CD4-positive, alpha-beta T cell (primary cell): ENCODE measurements at regions not wholly inside any gene's neighbourhood (a gene's known extent, or its start where the extent isn't known, plus 50 kb on each side); places are given as distances from the start of the nearest gene placed in this dataset.

Experiments
- ATAC-seq: fragments of 200-7000 bp; cut with Tn5 transposase; one replicate; pipeline ENCODE4 v1.10.0; 2022; ENCODE audit warnings: mild to moderate bottlenecking; ENCODE audit not compliant: poor library complexity
- CTCF ChIA-PET: fragments of 350-600 bp; sonication (Branson Sonifier 250); formaldehyde crosslinking; loops from one replicate; lab custom pipeline; 2021; ENCODE audit warnings: antibody characterized with exemption, inconsistent platforms; lab: Charles Lee
- POLR2A ChIA-PET: fragments of 350-600 bp; sonication (Branson Sonifier 250); formaldehyde crosslinking; loops from one replicate; lab custom pipeline; 2021; ENCODE audit warnings: antibody characterized with exemption, inconsistent platforms; lab: Charles Lee
- DNase-seq, 14 experiments: peaks; one replicate each; pipeline ENCODE4 v3.0.0-alpha.2; 2013 to 2020; ENCODE audit warnings: mixed read lengths in 2 of 14
- H3K27ac ChIP-seq, 2 donors: one replicate each; pipeline versions ENCODE4 v1.5.1 to v1.7.0; 2013; ENCODE audit warnings: low read length in 2 of 2, low read depth in 1 of 2, mild to moderate bottlenecking in 1 of 2
- H3K27me3 ChIP-seq, 2 experiments: 1 replicate in 1 of 2; 2 replicates in 1 of 2; pipeline versions ENCODE4 v1.6.1 to v1.7.0; 2013; ENCODE audit warnings: low read length in 2 of 2, control low read depth in 1 of 2, mild to moderate bottlenecking in 1 of 2, moderate library complexity in 1 of 2; ENCODE audit not compliant: insufficient read depth in 2 of 2, control insufficient read depth in 1 of 2
- H3K36me3 ChIP-seq: one replicate; pipeline ENCODE4 v1.6.1; 2013; ENCODE audit warnings: low read length, control low read depth; ENCODE audit not compliant: insufficient read depth
- H3K4me1 ChIP-seq: one replicate; pipeline ENCODE4 v1.6.1; 2013; ENCODE audit warnings: low read length, control low read depth; ENCODE audit not compliant: insufficient read depth
- H3K4me3 ChIP-seq: one replicate; pipeline ENCODE4 v1.5.1; 2013; ENCODE audit warnings: mild to moderate bottlenecking, low read length, moderate library complexity
- H3K9me3 ChIP-seq, 2 experiments: 1 replicate in 1 of 2; 2 replicates in 1 of 2; pipeline versions ENCODE4 v1.6.1 to v1.7.0; 2013; ENCODE audit warnings: low read length in 2 of 2, mild to moderate bottlenecking in 2 of 2, control low read depth in 1 of 2, moderate library complexity in 1 of 2; ENCODE audit not compliant: control insufficient read depth in 1 of 2, insufficient read depth in 1 of 2
- H3K27ac Mint-ChIP-seq: one replicate; pipeline ENCODE4 v1.8.0; 2020; ENCODE audit warnings: mixed read lengths
- H3K27me3 Mint-ChIP-seq: one replicate; pipeline ENCODE4 v1.8.0; 2021; ENCODE audit warnings: mixed read lengths
- H3K36me3 Mint-ChIP-seq: one replicate; pipeline ENCODE4 v1.8.0; 2021; ENCODE audit warnings: low read depth, mixed read lengths
- H3K4me1 Mint-ChIP-seq: one replicate; pipeline ENCODE4 v1.8.0; 2021; ENCODE audit warnings: low read depth, mixed read lengths
- H3K4me3 Mint-ChIP-seq: one replicate; pipeline ENCODE4 v1.8.0; 2020; ENCODE audit warnings: mild to moderate bottlenecking, mixed read lengths
- H3K9me3 Mint-ChIP-seq: one replicate; pipeline ENCODE4 v1.8.0; 2020; ENCODE audit warnings: mixed read lengths
- intact Hi-C, 2 experiments: fragments of 100-400 bp; cut with DNase I in 1 of 2; cut with micrococcal nuclease in 1 of 2; formaldehyde crosslinking; loops; one replicate each; pipeline versions ENCODE4 v1.15.1 to v1.9.0; 2023 to 2025; cut with DNase I, micrococcal nuclease
- TF ChIP-seq, protein P1 (sequence below): fragments of 200-600 bp; IDR thresholded peaks from one replicate; pipeline ENCODE4 v1.8.0; 2022; ENCODE audit warnings: antibody characterized with exemption, mild to moderate bottlenecking

DNA sequence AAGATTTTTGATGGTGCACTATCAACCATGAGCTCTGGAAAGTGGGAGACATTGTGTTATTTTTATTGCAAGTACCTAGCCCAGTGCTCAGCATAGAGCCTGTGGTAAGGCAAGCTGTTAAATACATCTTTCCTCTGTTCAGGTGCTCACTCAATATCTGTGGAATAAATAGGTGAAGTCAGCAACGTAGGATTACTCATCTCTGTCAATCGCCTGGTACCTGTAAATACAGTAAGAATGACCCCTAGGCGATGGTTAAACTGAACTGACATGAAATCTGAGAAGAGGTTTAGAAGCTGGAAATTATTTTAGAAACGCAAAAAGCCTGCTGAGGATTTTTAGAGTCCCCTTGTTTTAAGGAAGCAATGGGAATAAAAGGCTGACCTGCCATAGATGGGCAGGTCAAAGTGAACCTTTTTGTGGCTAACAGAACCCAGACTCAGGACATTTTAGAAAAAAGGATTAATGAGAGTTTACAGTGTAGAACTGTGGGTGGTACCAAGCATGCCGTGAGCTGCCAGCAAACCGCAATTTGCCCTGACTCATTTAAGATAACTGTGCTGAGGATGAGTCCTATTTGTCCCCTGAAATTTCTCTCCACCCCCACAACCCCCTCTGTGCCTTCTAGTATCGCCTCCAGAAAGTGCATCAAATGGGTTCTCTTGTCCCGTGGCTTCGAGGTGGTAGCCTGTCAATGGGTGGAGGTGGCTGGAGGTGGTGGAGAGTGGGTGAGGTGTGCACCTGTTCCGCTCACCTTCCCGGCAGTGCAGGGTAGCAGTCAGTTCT is 375.1 kb downstream of the MED10 start:
- Mint-ChIP-seq H3K4me1 (no peaks in the 10 kb centered on the region), H3K36me3 (no peaks in the 10 kb centered on the region), H3K4me3 (no peak overlapping the region), H3K27ac (no peak overlapping the region), H3K9me3 (peaks cover 6% of the 10 kb centered on the region), H3K27me3 (peaks cover 16% of the 10 kb centered on the region)
- H3K4me1 ChIP-seq: no peaks in the 10 kb centered on the region
- H3K9me3 ChIP-seq: peaks cover 0 to 11% of the 10 kb centered on the region in 2 experiments
- no peak overlapping the region for H3K27ac ChIP-seq
- ChIA-PET POLR2A (no interaction called here), CTCF (no interaction called here)
- H3K36me3 ChIP-seq: no peaks in the 10 kb centered on the region
- intact Hi-C loops: no loop called here
- ATAC-seq: no peak
- H3K4me3 ChIP-seq: no peak overlapping the region
- TF ChIP-seq, protein P1, sequence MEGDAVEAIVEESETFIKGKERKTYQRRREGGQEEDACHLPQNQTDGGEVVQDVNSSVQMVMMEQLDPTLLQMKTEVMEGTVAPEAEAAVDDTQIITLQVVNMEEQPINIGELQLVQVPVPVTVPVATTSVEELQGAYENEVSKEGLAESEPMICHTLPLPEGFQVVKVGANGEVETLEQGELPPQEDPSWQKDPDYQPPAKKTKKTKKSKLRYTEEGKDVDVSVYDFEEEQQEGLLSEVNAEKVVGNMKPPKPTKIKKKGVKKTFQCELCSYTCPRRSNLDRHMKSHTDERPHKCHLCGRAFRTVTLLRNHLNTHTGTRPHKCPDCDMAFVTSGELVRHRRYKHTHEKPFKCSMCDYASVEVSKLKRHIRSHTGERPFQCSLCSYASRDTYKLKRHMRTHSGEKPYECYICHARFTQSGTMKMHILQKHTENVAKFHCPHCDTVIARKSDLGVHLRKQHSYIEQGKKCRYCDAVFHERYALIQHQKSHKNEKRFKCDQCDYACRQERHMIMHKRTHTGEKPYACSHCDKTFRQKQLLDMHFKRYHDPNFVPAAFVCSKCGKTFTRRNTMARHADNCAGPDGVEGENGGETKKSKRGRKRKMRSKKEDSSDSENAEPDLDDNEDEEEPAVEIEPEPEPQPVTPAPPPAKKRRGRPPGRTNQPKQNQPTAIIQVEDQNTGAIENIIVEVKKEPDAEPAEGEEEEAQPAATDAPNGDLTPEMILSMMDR: no peak
- no peaks in the 10 kb centered on the region for H3K27me3 ChIP-seq
- DNase-seq: no peak

DNA sequence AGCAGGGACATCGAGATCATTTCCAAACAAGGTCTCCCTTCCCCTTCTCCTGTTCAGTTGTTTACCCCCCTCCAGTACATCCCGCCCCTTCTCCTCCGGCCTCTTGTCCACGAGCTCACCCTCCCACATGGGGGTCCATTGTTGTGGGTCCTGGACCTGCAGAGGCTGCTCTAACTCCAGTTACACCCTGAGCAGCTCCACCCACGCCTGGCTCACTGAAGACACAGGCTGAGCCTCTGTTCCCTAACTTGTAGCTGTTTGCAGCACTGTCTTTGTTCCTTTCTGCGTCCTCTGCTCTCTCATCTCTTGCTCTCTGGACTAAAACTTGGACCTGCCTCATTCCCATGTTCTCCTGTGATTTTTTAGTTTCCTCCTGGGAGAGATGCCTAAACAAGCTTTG is 377.5 kb downstream of the MED10 start:
- no peak overlapping the region for H3K27ac ChIP-seq
- Mint-ChIP-seq H3K9me3 (peaks cover 12% of the 10 kb centered on the region), H3K27ac (no peak overlapping the region), H3K36me3 (no peaks in the 10 kb centered on the region), H3K27me3 (peaks cover 16% of the 10 kb centered on the region), H3K4me3 (no peak overlapping the region), H3K4me1 (no peaks in the 10 kb centered on the region)
- intact Hi-C loops: no loop called here
- CTCF ChIA-PET: no interaction called here
- no peak for ATAC-seq
- no peak overlapping the region for H3K4me3 ChIP-seq
- H3K36me3 ChIP-seq: no peaks in the 10 kb centered on the region
- POLR2A ChIA-PET: no interaction called here
- H3K27me3 ChIP-seq: no peaks in the 10 kb centered on the region
- H3K9me3 ChIP-seq: peaks cover 7 to 21% of the 10 kb centered on the region in 2 experiments
- no peak for DNase-seq
- TF ChIP-seq, protein P1: no peak
- no peaks in the 10 kb centered on the region for H3K4me1 ChIP-seq

DNA sequence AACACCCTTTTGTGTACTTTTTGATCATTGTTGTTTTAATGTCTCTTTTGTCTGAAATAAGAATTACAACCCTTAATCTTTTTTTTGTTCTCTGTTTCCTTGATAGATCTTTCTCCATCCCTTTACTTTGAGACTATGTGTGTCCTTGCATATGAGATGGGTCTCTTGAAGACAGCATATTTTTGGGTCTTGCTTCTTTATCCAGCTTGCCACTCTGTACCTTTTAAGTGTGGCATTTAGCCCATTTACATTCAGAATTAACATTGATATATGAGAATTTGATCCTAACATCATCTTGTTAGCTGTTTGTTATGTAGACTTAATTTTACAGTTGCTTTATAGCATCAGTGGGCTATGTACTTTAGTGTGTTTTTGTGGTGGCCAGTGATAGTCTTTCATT is 382.5 kb downstream of the MED10 start:
- Mint-ChIP-seq H3K27ac (no peak overlapping the region), H3K27me3 (no peaks in the 10 kb centered on the region), H3K4me1 (no peaks in the 10 kb centered on the region), H3K9me3 (peaks cover 26% of the 10 kb centered on the region), H3K4me3 (no peak overlapping the region), H3K36me3 (no peaks in the 10 kb centered on the region)
- TF ChIP-seq, protein P1: no peak
- H3K27me3 ChIP-seq: no peaks in the 10 kb centered on the region
- DNase-seq (no peak), ATAC-seq (no peak)
- no peaks in the 10 kb centered on the region for H3K36me3 ChIP-seq
- intact Hi-C loops: no loop called here
- no peak overlapping the region for H3K4me3 ChIP-seq
- no peak overlapping the region for H3K27ac ChIP-seq
- H3K4me1 ChIP-seq: no peaks in the 10 kb centered on the region
- POLR2A ChIA-PET: no interaction called here
- CTCF ChIA-PET: no interaction called here
- H3K9me3 ChIP-seq: peaks cover 9 to 16% of the 10 kb centered on the region in 2 experiments
